ENCODE measurements at regions not wholly inside any gene's neighbourhood (a gene's known extent, or its start where the extent isn't known, plus 50 kb on each side); places are given as distances from the start of the nearest gene placed in this dataset.

GRCh38 chr12:23197266-23197665, 572.3 kb downstream of the ETNK1 start:
- no peak for DNase-seq (ENCODE audit: low spot score)
- H3K9me3 ChIP-seq (ENCODE audit: low read length): no peaks in the 10 kb centered on the region
- intact Hi-C loops (cut with micrococcal nuclease; ENCODE audit: unreplicated experiment): no loop called here
- no peak overlapping the region for H3K4me3 ChIP-seq (ENCODE audit: low read depth, low read length, poor library complexity, severe bottlenecking)
- no peak overlapping the region for H3K4me2 ChIP-seq (ENCODE audit: low read length)
- ChIA-PET CTCF (ENCODE audit: unreplicated experiment) (no interaction called here), POLR2A (interaction anchor here (0.5 to 0.6 kb wide), 2 partner anchors 414 to 511 kb away, joined by 3 to 4 read pairs; no protein-coding TSS in a partner anchor)
- no peak overlapping the region for H3K27ac ChIP-seq (ENCODE audit: low read depth, low read length, poor library complexity, severe bottlenecking)
- TF ChIP-seq EZH2phosphoT487 (IDR thresholded peaks at IDR 0.05; ENCODE audit: borderline replicate concordance, low read depth, low read length): no peak
- TF ChIP-seq CTCF (conservative IDR thresholded peaks at IDR 0.05; ENCODE audit: low read length): no peak
- H3K4me1 ChIP-seq (ENCODE audit: insufficient read depth, low read length, poor library complexity, severe bottlenecking): no peaks in the 10 kb centered on the region
- no peaks in the 10 kb centered on the region for H3K9me2 ChIP-seq (ENCODE audit: insufficient read depth, low read length)
- no peak overlapping the region for H2AFZ ChIP-seq (ENCODE audit: low read length)
- no peaks in the 10 kb centered on the region for H3K36me3 ChIP-seq (ENCODE audit: insufficient read depth, low read length)
- no peaks in the 10 kb centered on the region for H4K20me1 ChIP-seq (ENCODE audit: insufficient read depth, low read length)
- no peaks in the 10 kb centered on the region for H3K79me2 ChIP-seq (ENCODE audit: insufficient read depth, low read depth, low read length)
- BruUV-seq (replicated peaks): no TSS peak

- H3K4me1 ChIP-seq (ENCODE audit: insufficient read depth, low read length, poor library complexity, severe bottlenecking): no peaks in the 10 kb centered on the region
- no peak for TF ChIP-seq CTCF (conservative IDR thresholded peaks at IDR 0.05; ENCODE audit: low read length)
- no peak for TF ChIP-seq EZH2phosphoT487 (IDR thresholded peaks at IDR 0.05; ENCODE audit: borderline replicate concordance, low read depth, low read length)
- no peaks in the 10 kb centered on the region for H3K36me3 ChIP-seq (ENCODE audit: insufficient read depth, low read length)
- no peaks in the 10 kb centered on the region for H3K79me2 ChIP-seq (ENCODE audit: insufficient read depth, low read depth, low read length)
- intact Hi-C loops (cut with micrococcal nuclease; ENCODE audit: unreplicated experiment): no loop called here
- no peaks in the 10 kb centered on the region for H3K9me2 ChIP-seq (ENCODE audit: insufficient read depth, low read length)
- H2AFZ ChIP-seq (ENCODE audit: low read length): no peak overlapping the region
- H3K4me2 ChIP-seq (ENCODE audit: low read length): no peak overlapping the region
- H3K9me3 ChIP-seq (ENCODE audit: low read length): no peaks in the 10 kb centered on the region
- no peaks in the 10 kb centered on the region for H4K20me1 ChIP-seq (ENCODE audit: insufficient read depth, low read length)
- no TSS peak for BruUV-seq (replicated peaks)
- ChIA-PET CTCF (ENCODE audit: unreplicated experiment) (no interaction called here), POLR2A (no interaction called here)
- no peak overlapping the region for H3K27ac ChIP-seq (ENCODE audit: low read depth, low read length, poor library complexity, severe bottlenecking)
- DNase-seq (ENCODE audit: low spot score): no peak
- no peak overlapping the region for H3K4me3 ChIP-seq (ENCODE audit: low read depth, low read length, poor library complexity, severe bottlenecking)
Observed at GRCh38 chr12:23202728-23203127, 577.8 kb downstream of the ETNK1 start.

- ChIA-PET CTCF (ENCODE audit: unreplicated experiment) (no interaction called here), POLR2A (interaction anchor here (0.5 kb wide), 2 partner anchors 157 to 349 kb away, joined by 3 to 4 read pairs; no protein-coding TSS in a partner anchor)
- no peaks in the 10 kb centered on the region for H3K4me1 ChIP-seq (ENCODE audit: insufficient read depth, low read length, poor library complexity, severe bottlenecking)
Observed at GRCh38 chr12:23204933-23205778, 580.2 kb downstream of the ETNK1 start.

More at GRCh38 chr12:23204933-23205778, 580.2 kb downstream of the ETNK1 start:
- peak; percentile 67 for DNase-seq (ENCODE audit: low spot score)
- Histone ChIP-seq H3K36me3 (ENCODE audit: insufficient read depth, low read length) (no peaks in the 10 kb centered on the region), H3K27ac (ENCODE audit: low read depth, low read length, poor library complexity, severe bottlenecking) (no peak overlapping the region), H3K4me2 (ENCODE audit: low read length) (no peak overlapping the region), H3K79me2 (ENCODE audit: insufficient read depth, low read depth, low read length) (no peaks in the 10 kb centered on the region), H3K9me2 (ENCODE audit: insufficient read depth, low read length) (no peaks in the 10 kb centered on the region), H4K20me1 (ENCODE audit: insufficient read depth, low read length) (no peaks in the 10 kb centered on the region), H3K4me3 (ENCODE audit: low read depth, low read length, poor library complexity, severe bottlenecking) (no peak overlapping the region), H3K9me3 (ENCODE audit: low read length) (no peaks in the 10 kb centered on the region), H2AFZ (ENCODE audit: low read length) (no peak overlapping the region)
- intact Hi-C loops (cut with micrococcal nuclease; ENCODE audit: unreplicated experiment): loop anchor here (5.0 kb wide), 1 partner anchor 1572 kb away; no protein-coding TSS in a partner anchor
- BruUV-seq (replicated peaks): no TSS peak
- no peak for TF ChIP-seq EZH2phosphoT487 (IDR thresholded peaks at IDR 0.05; ENCODE audit: borderline replicate concordance, low read depth, low read length)
- peak; percentile 97 for TF ChIP-seq CTCF (conservative IDR thresholded peaks at IDR 0.05; ENCODE audit: low read length)
